ENCODE measurements at regions not wholly inside any gene's neighbourhood (a gene's known extent, or its start where the extent isn't known, plus 50 kb on each side); places are given as distances from the start of the nearest gene placed in this dataset.

DNA sequence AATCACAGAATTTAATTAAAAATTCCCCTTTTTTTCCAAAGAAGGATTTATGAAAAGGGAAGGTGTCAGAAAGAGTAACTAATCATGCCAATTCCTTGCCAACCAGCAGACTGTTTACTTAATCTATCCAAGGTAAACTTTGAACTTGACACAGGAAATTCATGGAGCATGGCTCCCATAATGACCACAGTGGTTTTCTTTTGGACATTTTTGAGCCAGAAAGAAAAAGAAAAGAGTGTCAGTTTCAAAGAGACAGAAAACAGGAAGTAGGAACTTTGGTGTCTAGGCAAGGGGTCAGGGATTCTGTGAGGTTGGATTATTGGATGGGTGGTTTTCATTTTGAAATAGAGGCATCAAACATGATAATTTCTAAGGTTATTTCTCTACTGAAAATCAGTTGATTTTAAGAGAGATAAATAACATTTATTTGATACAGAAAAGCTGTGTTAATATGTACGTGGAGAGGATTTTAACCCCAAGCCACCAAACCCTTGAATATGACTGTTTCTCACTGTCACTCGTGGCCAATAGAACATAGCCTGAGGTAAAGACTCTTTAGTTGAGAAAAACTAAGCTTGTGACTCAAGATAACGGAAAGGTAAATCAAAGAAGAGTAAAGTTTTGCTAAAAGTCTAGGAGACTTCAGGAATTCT lies 196.1 kb downstream of the TTC6 start:
- TF ChIP-seq SUZ12 (IDR thresholded peaks at IDR 0.05) (no peak), FOXK2 (IDR thresholded peaks at IDR 0.05) (no peak), HDGF (IDR thresholded peaks at IDR 0.05; ENCODE audit: borderline replicate concordance) (no peak), LEF1 (IDR thresholded peaks at IDR 0.05; ENCODE audit: borderline replicate concordance) (no peak), NFRKB (IDR thresholded peaks at IDR 0.05) (no peak), ARNT (IDR thresholded peaks at IDR 0.05) (no peak), FOXM1 (IDR thresholded peaks at IDR 0.05; ENCODE audit: borderline replicate concordance) (no peak), SP1 (IDR thresholded peaks at IDR 0.05) (no peak), TARDBP (IDR thresholded peaks at IDR 0.05) (no peak), FOXA1 (IDR thresholded peaks at IDR 0.05) (no peak), CTBP1 (IDR thresholded peaks at IDR 0.05; ENCODE audit: borderline replicate concordance) (no peak)
- TF ChIP-seq, protein P1, sequence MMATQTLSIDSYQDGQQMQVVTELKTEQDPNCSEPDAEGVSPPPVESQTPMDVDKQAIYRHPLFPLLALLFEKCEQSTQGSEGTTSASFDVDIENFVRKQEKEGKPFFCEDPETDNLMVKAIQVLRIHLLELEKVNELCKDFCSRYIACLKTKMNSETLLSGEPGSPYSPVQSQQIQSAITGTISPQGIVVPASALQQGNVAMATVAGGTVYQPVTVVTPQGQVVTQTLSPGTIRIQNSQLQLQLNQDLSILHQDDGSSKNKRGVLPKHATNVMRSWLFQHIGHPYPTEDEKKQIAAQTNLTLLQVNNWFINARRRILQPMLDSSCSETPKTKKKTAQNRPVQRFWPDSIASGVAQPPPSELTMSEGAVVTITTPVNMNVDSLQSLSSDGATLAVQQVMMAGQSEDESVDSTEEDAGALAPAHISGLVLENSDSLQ (IDR thresholded peaks at IDR 0.05): no peak
- POLR2A ChIA-PET: no interaction called here
- CTCF ChIA-PET: no interaction called here
- no peak for DNase-seq (ENCODE audit: extremely low spot score)

DNA sequence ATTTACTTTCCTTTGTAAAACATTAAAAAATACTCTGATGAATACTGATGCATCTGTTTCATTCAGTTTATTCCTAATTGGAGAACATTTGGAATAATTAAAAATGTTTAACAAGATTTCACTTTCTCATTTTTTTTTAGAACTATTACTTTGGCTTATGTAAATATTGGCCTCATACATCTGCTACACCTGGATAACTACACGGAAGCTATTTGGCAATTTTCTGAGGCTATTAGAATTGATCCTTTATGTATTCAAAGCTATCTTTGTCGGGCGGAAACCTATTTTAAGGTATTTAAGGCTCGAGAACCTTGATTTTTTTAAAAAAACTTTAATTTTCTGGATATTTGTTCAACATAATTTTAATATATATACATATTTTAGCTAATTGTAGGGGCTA lies 196.7 kb downstream of the TTC6 start:
- ChIA-PET CTCF (no interaction called here), POLR2A (no interaction called here)
- no peak for TF ChIP-seq SUZ12 (IDR thresholded peaks at IDR 0.05)
- TF ChIP-seq, protein P1 (IDR thresholded peaks at IDR 0.05): no peak
- TF ChIP-seq L3MBTL2 (conservative IDR thresholded peaks at IDR 0.05): no peak
- TF ChIP-seq HDGF (IDR thresholded peaks at IDR 0.05; ENCODE audit: borderline replicate concordance): no peak
- TF ChIP-seq CTBP1 (IDR thresholded peaks at IDR 0.05; ENCODE audit: borderline replicate concordance): no peak
- no peak for TF ChIP-seq FOXM1 (IDR thresholded peaks at IDR 0.05; ENCODE audit: borderline replicate concordance)
- no peak for TF ChIP-seq NFRKB (IDR thresholded peaks at IDR 0.05)
- no peak for TF ChIP-seq ARNT (IDR thresholded peaks at IDR 0.05)
- no peak for TF ChIP-seq BHLHE40 (IDR thresholded peaks at IDR 0.05; ENCODE audit: borderline replicate concordance)
- TF ChIP-seq SP1 (IDR thresholded peaks at IDR 0.05): no peak
- TF ChIP-seq ELF4 (IDR thresholded peaks at IDR 0.05): no peak
- TF ChIP-seq FOXA1 (IDR thresholded peaks at IDR 0.05): no peak
- TF ChIP-seq FOXK2 (IDR thresholded peaks at IDR 0.05): no peak
- TF ChIP-seq LEF1 (IDR thresholded peaks at IDR 0.05; ENCODE audit: borderline replicate concordance): no peak
- TF ChIP-seq ZNF384 (IDR thresholded peaks at IDR 0.05): no peak
- TF ChIP-seq TARDBP (IDR thresholded peaks at IDR 0.05): no peak
- no peak for DNase-seq (ENCODE audit: extremely low spot score)

DNA sequence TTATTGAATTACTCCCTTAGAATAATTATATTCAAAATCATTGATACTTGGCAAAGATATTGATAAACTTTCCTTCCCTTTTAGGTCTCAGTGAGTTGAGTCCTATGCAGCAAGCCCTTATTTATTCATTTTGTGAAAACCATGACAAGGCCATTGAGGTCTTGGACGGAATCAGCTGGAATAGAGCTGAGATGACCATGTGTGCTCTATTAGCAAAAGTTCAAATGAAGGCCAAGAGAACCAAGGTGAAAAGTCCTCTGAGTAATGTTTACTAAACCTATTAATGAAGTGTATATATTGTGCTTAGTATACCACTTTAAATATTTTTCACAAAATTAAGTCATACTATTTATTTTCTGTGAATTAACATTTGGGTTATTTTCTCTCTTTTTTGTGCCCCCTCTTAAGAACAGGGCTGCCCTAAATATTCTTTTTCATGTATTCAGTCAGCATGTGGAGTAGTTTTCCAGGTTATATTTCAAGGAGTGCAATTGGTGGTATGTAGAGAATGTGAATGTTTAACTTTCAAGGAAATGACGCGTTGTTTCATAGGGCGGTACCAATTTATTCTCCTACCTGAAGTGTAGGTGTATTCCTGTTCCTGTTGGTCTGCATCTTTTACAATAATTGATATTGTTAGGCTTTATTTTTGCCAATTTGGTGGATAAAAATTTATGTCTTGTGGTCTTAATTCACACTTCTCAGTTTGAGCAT lies 201.4 kb downstream of the TTC6 start:
- CTCF ChIA-PET: no interaction called here
- TF ChIP-seq, protein P1 (IDR thresholded peaks at IDR 0.05): no peak
- TF ChIP-seq SP1 (IDR thresholded peaks at IDR 0.05): no peak
- TF ChIP-seq ELF4 (IDR thresholded peaks at IDR 0.05): no peak
- no peak for TF ChIP-seq L3MBTL2 (conservative IDR thresholded peaks at IDR 0.05)
- no peak for TF ChIP-seq FOXA1 (IDR thresholded peaks at IDR 0.05)
- no peak for TF ChIP-seq ZNF384 (IDR thresholded peaks at IDR 0.05)
- TF ChIP-seq ARNT (IDR thresholded peaks at IDR 0.05): no peak
- no peak for TF ChIP-seq BHLHE40 (IDR thresholded peaks at IDR 0.05; ENCODE audit: borderline replicate concordance)
- TF ChIP-seq CTBP1 (IDR thresholded peaks at IDR 0.05; ENCODE audit: borderline replicate concordance): no peak
- no peak for TF ChIP-seq TARDBP (IDR thresholded peaks at IDR 0.05)
- no peak for TF ChIP-seq FOXK2 (IDR thresholded peaks at IDR 0.05)
- TF ChIP-seq NFRKB (IDR thresholded peaks at IDR 0.05): no peak
- no peak for TF ChIP-seq FOXM1 (IDR thresholded peaks at IDR 0.05; ENCODE audit: borderline replicate concordance)
- TF ChIP-seq SUZ12 (IDR thresholded peaks at IDR 0.05): no peak
- no peak for TF ChIP-seq LEF1 (IDR thresholded peaks at IDR 0.05; ENCODE audit: borderline replicate concordance)
- TF ChIP-seq HDGF (IDR thresholded peaks at IDR 0.05; ENCODE audit: borderline replicate concordance): no peak
- no peak for DNase-seq (ENCODE audit: extremely low spot score)
- POLR2A ChIA-PET: no interaction called here

DNA sequence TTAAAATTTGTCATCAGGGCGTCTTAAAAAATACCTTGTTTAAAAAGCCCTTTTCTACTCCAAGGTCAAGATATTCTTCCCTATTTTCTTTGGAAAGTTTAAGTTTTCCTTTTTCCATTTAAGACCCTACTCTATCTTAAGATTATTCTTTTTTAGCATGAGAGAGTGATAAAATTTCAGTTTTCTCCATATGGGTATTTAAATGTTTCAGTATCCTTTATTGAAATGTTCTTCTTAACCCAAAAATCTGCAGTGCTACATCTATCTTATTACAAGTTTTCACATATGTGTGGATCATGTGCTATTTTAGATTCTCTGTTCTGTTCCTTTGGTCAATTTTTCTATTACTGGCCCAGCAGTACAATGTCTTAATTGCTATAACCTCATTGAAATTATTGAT lies 202.2 kb downstream of the TTC6 start:
- TF ChIP-seq FOXK2 (IDR thresholded peaks at IDR 0.05): no peak
- no peak for TF ChIP-seq FOXM1 (IDR thresholded peaks at IDR 0.05; ENCODE audit: borderline replicate concordance)
- TF ChIP-seq CTBP1 (IDR thresholded peaks at IDR 0.05; ENCODE audit: borderline replicate concordance): no peak
- no peak for TF ChIP-seq ZNF384 (IDR thresholded peaks at IDR 0.05)
- no peak for TF ChIP-seq HDGF (IDR thresholded peaks at IDR 0.05; ENCODE audit: borderline replicate concordance)
- no peak for TF ChIP-seq TARDBP (IDR thresholded peaks at IDR 0.05)
- TF ChIP-seq BHLHE40 (IDR thresholded peaks at IDR 0.05; ENCODE audit: borderline replicate concordance): no peak
- TF ChIP-seq NFRKB (IDR thresholded peaks at IDR 0.05): no peak
- no peak for TF ChIP-seq L3MBTL2 (conservative IDR thresholded peaks at IDR 0.05)
- TF ChIP-seq LEF1 (IDR thresholded peaks at IDR 0.05; ENCODE audit: borderline replicate concordance): no peak
- no peak for DNase-seq (ENCODE audit: extremely low spot score)
- ChIA-PET POLR2A (no interaction called here), CTCF (no interaction called here)

DNA sequence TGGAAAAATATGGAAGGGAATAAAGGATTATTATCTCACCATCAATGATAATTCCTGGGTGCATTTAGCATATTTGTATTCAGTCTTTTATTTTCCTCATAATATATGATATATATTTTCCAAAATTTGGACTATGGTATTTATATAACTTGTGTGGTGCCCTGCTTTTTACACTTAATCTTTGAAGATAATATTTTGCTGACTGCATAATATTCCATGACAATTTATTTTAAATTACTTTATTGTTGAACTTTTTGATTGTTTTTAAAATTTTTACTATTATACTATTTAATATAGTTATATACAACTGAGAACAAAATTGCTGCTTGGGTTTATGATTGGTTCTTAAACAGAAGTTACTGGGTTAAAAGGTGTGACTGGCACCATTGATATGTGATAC lies 212.3 kb downstream of the TTC6 start:
- ChIA-PET POLR2A (no interaction called here), CTCF (no interaction called here)
- no peak for DNase-seq (ENCODE audit: extremely low spot score)
- no peak for TF ChIP-seq BHLHE40 (IDR thresholded peaks at IDR 0.05; ENCODE audit: borderline replicate concordance)
- no peak for TF ChIP-seq FOXM1 (IDR thresholded peaks at IDR 0.05; ENCODE audit: borderline replicate concordance)
- TF ChIP-seq HDGF (IDR thresholded peaks at IDR 0.05; ENCODE audit: borderline replicate concordance): no peak
- TF ChIP-seq ZNF384 (IDR thresholded peaks at IDR 0.05): no peak
- no peak for TF ChIP-seq SUZ12 (IDR thresholded peaks at IDR 0.05)
- no peak for TF ChIP-seq FOXA1 (IDR thresholded peaks at IDR 0.05)
- no peak for TF ChIP-seq LEF1 (IDR thresholded peaks at IDR 0.05; ENCODE audit: borderline replicate concordance)
- no peak for TF ChIP-seq SP1 (IDR thresholded peaks at IDR 0.05)
- no peak for TF ChIP-seq L3MBTL2 (conservative IDR thresholded peaks at IDR 0.05)

All from HEK293T (cell line).